Central memory CD4-positive, alpha-beta T cell (primary cell): ENCODE measurements at regions not wholly inside any gene's neighbourhood (a gene's known extent, or its start where the extent isn't known, plus 50 kb on each side); places are given as distances from the start of the nearest gene placed in this dataset.

Source experiments
- DNase-seq: peaks from one replicate; pipeline ENCODE4 v3.0.0; 2022

- no peak for DNase-seq
Measured at GRCh38 chr16:85312642-85313525, 200.6 kb upstream of the CIBAR2 start.

- no peak for DNase-seq
Measured at GRCh38 chr16:85313526-85314301, 201.4 kb upstream of the CIBAR2 start.

- no peak for DNase-seq
Measured at GRCh38 chr16:85314512-85314971, 202.3 kb upstream of the CIBAR2 start.

- DNase-seq = no peak
Measured at GRCh38 chr16:85315866-85316265, 203.6 kb upstream of the CIBAR2 start.

- DNase-seq = no peak
Measured at GRCh38 chr16:85316321-85316919, 204.1 kb upstream of the CIBAR2 start.

- DNase-seq = no peak
Measured at GRCh38 chr16:85316944-85317343, 204.7 kb upstream of the CIBAR2 start.

- no peak for DNase-seq
Measured at GRCh38 chr16:85317704-85318103, 205.4 kb upstream of the CIBAR2 start.

GRCh38 chr16:85319208-85319983, 207.1 kb upstream of the CIBAR2 start:
- no peak for DNase-seq

- DNase-seq = no peak
Measured at GRCh38 chr16:85319984-85320440, 207.7 kb upstream of the CIBAR2 start.

- no peak for DNase-seq
Measured at GRCh38 chr16:85320677-85321385, 208.6 kb upstream of the CIBAR2 start.

GRCh38 chr16:85321509-85322271, 209.4 kb upstream of the CIBAR2 start:
- DNase-seq = no peak

- DNase-seq = no peak
Measured at GRCh38 chr16:85323230-85323960, 211.1 kb upstream of the CIBAR2 start.

- no peak for DNase-seq
Measured at GRCh38 chr16:85323961-85324253, 211.6 kb upstream of the CIBAR2 start.

GRCh38 chr16:85324488-85324887, 212.2 kb upstream of the CIBAR2 start:
- DNase-seq = no peak

GRCh38 chr16:85326113-85326793, 214.0 kb upstream of the CIBAR2 start:
- no peak for DNase-seq

GRCh38 chr16:85326794-85327181, 214.5 kb upstream of the CIBAR2 start:
- DNase-seq = no peak

GRCh38 chr16:85327731-85328675, 215.7 kb upstream of the CIBAR2 start:
- no peak for DNase-seq

- DNase-seq = no peak
Measured at GRCh38 chr16:85328676-85329058, 216.4 kb upstream of the CIBAR2 start.
